HG03442 (cell line): ENCODE measurements at regions not wholly inside any gene's neighbourhood (a gene's known extent, or its start where the extent isn't known, plus 50 kb on each side); places are given as distances from the start of the nearest gene placed in this dataset.

Experiments
- ATAC-seq: cut with Tn5 transposase; IDR thresholded peaks from one replicate; pipeline ENCODE4 v1.9.1; 2021; ENCODE audit warnings: mild to moderate bottlenecking, moderate library complexity; ENCODE audit not compliant: unreplicated experiment

- no peak for ATAC-seq
Observed at GRCh38 chr11:122354025-122354697, 238.1 kb upstream of the BLID start.

GRCh38 chr11:122353561-122353960, 237.5 kb upstream of the BLID start:
- no peak for ATAC-seq

- ATAC-seq: no peak
Observed at GRCh38 chr11:122348659-122349409, 232.8 kb upstream of the BLID start.

DNA sequence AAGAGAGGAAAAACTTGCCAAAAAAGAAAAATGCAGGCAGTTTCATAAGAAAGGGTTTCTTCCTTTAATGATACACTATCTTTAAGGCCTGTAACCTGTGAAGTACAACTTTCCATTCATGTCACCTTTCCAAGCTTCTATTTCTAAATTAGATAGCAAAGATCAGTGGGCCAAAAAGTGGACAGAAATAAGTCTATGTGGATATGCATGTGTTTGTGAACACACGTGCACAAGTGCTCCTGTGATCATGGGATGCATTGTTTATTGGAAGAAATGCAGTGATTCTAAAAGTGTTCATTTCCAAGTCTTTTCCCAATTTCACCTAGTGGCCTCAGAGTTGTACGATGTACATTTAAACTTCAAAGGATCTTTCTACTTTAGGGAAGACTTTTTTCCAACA, 230.0 kb upstream of the BLID start:
- no peak for ATAC-seq

DNA sequence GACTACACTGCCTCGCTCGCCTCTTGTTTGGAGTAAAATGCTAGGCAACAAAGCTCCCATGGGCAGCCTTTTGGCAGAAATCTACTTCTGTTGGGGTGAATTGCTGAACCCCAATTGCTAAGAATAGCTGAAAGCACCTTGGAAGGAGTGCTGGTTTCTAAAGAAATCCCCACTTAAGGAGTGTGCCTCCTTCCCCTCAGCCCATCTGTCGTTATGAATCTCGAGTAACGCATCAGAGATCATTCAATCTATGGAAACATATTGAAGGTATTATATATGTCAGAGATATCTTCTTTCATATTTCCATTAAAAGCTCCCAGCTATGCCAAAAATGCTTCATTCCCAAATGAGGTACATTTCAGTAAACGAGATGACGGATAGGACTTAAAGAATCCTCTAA, 229.6 kb upstream of the BLID start:
- no peak for ATAC-seq

DNA sequence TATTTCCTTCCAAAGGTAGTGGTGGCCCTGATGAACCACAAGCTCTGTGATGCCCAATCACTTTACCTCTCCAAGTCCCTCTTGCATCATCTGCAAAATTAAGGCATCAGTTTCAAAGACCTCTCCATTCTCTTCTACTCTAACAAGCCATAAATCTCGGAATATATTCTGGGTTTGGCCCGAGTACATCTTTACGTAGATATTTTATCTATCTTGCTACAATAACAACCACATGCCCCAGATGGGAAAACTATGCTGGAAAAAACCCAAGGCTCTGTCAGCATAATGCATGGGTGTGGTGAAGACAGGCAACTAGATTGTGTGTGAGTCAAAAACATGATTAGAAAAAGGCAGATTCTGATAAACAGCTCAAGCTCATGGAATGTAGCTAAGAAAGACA, 228.2 kb upstream of the BLID start:
- no peak for ATAC-seq

DNA sequence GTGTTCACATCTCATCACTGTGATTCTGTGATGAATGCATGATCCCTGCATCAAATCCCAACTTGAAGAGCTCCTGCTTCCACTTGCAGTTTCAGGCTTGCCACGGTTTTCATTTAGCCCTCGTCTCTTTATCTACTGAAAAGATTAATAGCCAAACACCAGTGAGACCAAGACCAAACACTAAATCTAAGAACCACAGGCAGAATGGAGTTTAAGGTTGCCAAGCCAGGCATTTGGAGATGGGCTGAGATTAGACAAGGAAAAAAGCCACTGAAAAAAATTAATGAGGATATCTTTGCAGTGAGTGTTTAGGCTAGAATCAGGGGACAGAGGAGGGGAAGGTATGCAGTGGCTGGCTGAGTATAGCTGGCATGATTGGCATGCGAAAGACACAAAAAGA, 227.2 kb upstream of the BLID start:
- no peak for ATAC-seq

- no peak for ATAC-seq
Observed at GRCh38 chr11:122342089-122342744, 226.2 kb upstream of the BLID start.

GRCh38 chr11:122341477-122341876, 225.5 kb upstream of the BLID start:
- ATAC-seq: no peak

- no peak for ATAC-seq
Observed at GRCh38 chr11:122340607-122341290, 224.7 kb upstream of the BLID start.

GRCh38 chr11:122339436-122340060, 223.5 kb upstream of the BLID start:
- no peak for ATAC-seq

- ATAC-seq: no peak
Observed at GRCh38 chr11:122337704-122338103, 221.7 kb upstream of the BLID start.

DNA sequence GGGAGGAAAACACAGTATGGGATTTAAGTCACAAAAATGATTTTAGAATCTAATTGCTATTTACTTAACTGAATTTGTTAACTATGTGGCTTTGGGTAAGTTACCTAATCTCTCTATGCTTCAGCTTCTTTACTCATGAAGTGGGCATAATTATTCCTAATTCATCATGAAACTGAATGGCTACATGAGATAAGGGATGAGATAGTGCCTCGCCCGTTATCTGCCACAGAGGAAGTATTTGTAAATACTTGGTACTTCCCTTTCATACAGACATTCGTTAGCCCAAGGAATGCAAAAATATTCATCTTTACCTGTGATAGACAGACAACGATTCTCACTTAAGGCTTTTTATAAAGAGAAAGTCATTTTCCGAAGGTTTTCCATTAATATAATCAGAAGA, 221.2 kb upstream of the BLID start:
- ATAC-seq: no peak

GRCh38 chr11:122336706-122337105, 220.7 kb upstream of the BLID start:
- ATAC-seq: no peak

GRCh38 chr11:122334546-122335339, 218.7 kb upstream of the BLID start:
- no peak for ATAC-seq

GRCh38 chr11:122333467-122333866, 217.5 kb upstream of the BLID start:
- no peak for ATAC-seq

GRCh38 chr11:122331079-122331478, 215.1 kb upstream of the BLID start:
- ATAC-seq: no peak

- ATAC-seq: no peak
Observed at GRCh38 chr11:122330279-122330965, 214.4 kb upstream of the BLID start.

DNA sequence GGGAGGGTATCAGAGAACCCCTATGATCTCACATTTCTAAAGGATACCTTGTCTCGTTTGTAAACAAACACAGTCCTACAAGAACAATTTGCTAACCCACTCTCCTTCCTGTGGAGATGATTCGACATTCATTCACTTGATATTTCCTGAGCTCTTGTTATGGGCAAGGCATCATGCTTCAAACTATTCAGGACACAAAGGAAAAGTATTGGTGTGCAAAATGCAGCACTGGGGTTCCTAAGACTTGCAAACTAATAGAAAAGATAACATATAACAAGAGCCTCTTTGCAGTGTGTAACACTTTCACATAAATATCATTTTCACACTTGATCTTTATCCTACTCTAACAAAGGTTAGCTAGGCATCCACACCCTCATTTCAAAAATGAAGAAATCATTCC, 211.5 kb upstream of the BLID start:
- no peak for ATAC-seq
